ENCODE measurements at regions not wholly inside any gene's neighbourhood (a gene's known extent, or its start where the extent isn't known, plus 50 kb on each side); places are given as distances from the start of the nearest gene placed in this dataset.
"Not testable (repeated sequence)": the region's sequence is repeated elsewhere in the genome, so short reads cannot be mapped to it uniquely, and the experiment has no call there.

DNA sequence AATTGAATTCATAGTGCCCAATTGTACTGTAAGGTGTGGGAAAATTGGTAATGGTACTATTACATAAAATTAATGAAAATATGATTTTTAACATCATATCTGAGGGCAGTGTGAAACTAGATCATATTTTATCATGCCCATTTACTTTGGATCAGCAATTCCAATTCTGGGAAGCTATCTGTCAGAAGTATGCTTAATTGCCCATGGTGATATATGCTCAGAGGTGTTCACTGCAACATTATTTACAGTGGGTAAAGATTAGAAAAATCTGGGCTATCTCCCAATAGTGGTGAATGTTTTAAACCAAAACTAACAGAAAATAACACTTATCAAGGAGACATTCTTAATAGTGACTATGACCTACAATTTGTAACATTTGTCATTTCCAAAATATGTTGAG, 1260.0 kb downstream of the BRINP3 start:
- in situ Hi-C loops (cut with MboI; ENCODE audit: low sequenced_read_pairs, unreplicated experiment): no loop called here
- DNase-seq (ENCODE audit: low spot score): no peak
- TF ChIP-seq, protein P1, sequence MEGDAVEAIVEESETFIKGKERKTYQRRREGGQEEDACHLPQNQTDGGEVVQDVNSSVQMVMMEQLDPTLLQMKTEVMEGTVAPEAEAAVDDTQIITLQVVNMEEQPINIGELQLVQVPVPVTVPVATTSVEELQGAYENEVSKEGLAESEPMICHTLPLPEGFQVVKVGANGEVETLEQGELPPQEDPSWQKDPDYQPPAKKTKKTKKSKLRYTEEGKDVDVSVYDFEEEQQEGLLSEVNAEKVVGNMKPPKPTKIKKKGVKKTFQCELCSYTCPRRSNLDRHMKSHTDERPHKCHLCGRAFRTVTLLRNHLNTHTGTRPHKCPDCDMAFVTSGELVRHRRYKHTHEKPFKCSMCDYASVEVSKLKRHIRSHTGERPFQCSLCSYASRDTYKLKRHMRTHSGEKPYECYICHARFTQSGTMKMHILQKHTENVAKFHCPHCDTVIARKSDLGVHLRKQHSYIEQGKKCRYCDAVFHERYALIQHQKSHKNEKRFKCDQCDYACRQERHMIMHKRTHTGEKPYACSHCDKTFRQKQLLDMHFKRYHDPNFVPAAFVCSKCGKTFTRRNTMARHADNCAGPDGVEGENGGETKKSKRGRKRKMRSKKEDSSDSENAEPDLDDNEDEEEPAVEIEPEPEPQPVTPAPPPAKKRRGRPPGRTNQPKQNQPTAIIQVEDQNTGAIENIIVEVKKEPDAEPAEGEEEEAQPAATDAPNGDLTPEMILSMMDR (IDR thresholded peaks at IDR 0.05; ENCODE audit: borderline replicate concordance, control extremely low read depth, extremely low read depth, insufficient read depth, missing control alignments): no peak

DNA sequence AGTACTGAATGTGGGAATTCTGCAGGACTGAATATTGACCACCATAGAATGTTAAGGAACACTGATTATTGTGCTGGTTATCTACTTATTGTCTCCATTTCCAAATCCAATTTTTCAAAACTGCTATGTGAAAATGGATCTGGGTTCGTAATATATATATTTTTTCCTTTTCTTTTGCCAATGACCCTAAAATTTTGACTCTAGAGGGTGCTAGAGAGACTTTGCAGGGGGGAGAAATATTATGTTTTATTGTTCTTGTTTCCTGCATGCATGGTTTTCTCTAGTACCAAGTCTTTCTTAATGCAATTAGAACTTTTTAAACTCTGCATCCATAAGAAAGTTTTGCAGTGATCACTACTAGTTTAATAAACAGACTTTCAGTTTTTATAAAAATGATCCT, 1256.9 kb downstream of the BRINP3 start:
- TF ChIP-seq, protein P1 (IDR thresholded peaks at IDR 0.05; ENCODE audit: borderline replicate concordance, control extremely low read depth, extremely low read depth, insufficient read depth, missing control alignments): no peak
- in situ Hi-C loops (cut with MboI; ENCODE audit: low sequenced_read_pairs, unreplicated experiment): no loop called here
- DNase-seq (ENCODE audit: low spot score): no peak

DNA sequence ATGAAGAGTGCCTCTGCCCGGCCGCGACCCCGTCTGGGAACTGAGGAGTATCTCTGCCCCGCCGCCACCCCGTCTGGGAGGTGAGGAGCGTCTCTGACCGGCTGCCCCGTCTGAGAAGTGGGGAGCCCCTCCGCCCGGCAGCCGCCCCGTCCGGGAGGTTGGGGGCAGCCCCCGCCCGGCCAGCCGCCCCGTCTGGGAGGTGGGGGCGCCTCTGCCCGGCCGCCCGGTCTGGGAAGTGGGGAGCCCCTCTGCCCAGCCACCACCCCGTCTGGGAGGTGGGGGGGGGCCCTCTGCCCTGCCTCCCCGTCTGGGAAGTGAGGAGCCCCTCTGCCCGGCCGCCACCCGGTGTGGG, 1251.9 kb downstream of the BRINP3 start:
- DNase-seq (ENCODE audit: low spot score); in situ Hi-C loops (cut with MboI; ENCODE audit: low sequenced_read_pairs, unreplicated experiment): not testable (repeated sequence)

DNA sequence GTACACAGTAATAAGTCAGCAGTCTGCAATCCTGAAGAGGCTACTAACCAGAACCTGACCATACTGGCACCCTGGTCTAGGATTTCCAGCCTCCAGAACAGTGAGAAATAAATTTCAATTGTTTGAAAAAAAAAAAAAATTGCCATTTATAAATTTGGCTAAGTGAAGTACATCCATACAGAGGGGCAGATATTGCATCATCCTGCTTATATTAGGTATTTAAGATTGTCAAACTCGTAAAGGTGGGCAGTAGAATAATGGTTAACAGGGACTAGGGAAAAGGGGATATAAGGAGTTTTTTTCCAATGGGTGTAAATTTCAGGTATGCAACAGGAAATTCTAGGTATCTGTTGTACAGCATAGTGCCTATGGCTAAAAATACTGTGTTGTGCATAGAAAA, 1250.9 kb downstream of the BRINP3 start:
- in situ Hi-C loops (cut with MboI; ENCODE audit: low sequenced_read_pairs, unreplicated experiment): no loop called here

DNA sequence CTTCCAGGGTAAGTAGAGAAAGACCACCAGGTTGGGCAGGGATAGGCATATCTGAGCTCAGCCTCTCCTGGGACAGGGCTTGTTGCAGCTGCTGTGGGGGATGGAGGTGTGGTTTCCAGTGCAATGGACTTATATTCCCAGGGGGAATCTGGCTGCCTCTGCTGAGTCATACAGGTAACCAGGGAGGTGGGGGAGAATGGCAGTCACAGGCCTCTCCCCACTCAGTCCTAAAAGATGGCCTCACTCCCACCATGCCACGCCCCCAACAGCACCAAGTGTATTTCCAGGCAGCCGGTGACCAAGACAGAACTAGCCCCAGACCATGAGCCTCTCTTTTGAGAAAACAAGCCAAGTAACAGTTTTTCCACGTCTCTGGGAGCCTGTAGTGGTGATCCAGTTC, 1240.7 kb downstream of the BRINP3 start:
- no peak for DNase-seq (ENCODE audit: low spot score)
- TF ChIP-seq, protein P1 (IDR thresholded peaks at IDR 0.05; ENCODE audit: borderline replicate concordance, control extremely low read depth, extremely low read depth, insufficient read depth, missing control alignments): no peak
- in situ Hi-C loops (cut with MboI; ENCODE audit: low sequenced_read_pairs, unreplicated experiment): no loop called here

More for the DNA sequence above, 1250.9 kb downstream of the BRINP3 start:
- TF ChIP-seq, protein P1 (IDR thresholded peaks at IDR 0.05; ENCODE audit: borderline replicate concordance, control extremely low read depth, extremely low read depth, insufficient read depth, missing control alignments): no peak
- no peak for DNase-seq (ENCODE audit: low spot score)

DNA sequence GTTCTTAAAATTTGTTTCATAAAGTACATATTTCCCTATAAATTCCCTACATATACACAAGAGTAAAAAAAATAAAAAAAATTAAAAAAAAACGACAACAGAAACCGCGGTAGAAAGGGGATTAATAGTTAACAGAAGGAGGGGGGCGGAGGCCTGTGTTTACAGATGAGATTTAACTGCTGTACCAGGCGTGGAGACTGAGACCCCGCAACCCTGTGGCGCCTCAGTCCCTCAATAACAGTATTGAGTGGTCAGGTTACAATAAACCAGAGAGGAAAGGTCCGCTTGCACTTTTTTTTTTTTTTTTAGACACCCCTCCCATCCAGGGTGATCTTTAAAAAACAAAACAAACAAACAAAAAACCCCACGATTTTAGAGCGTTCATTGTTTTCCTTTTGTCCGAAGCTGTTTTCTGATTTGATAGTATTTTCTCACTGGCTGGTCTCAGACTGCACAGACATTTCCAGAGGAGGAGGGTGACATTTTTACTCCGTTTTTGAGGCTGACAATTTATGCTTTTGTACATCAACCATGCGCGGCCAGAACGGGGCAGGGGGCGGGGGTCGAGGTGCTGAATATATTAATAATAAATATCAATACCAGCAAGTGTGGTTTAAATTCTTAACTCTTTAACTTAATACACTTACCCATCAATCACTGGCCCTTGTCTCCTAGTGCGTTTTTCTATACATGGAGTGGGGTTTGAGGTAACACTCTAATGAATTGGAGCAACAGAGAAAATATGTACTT, 1223.9 kb downstream of the BRINP3 start:
- TF ChIP-seq, protein P1 (IDR thresholded peaks at IDR 0.05; ENCODE audit: borderline replicate concordance, control extremely low read depth, extremely low read depth, insufficient read depth, missing control alignments): no peak
- DNase-seq (ENCODE audit: low spot score): no peak
- in situ Hi-C loops (cut with MboI; ENCODE audit: low sequenced_read_pairs, unreplicated experiment): no loop called here

DNA sequence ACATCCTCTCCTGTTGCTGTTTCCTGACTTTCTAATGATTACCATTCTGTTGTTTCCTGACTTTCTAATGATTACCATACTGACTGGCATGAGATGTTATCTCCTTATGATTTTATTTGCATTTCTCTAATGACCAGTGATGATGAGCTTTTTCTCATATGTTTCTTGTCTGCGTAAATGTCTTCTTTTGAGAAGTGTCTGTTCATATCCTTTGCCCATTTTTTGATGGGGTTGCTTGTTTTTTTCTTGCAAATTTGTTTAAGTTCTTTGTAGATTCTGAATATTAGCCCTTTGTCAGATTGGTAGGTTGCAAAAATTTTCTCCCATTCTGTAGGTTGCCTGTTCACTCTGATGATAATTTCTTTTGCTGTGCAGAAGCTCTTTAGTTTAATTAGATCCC, 1216.5 kb downstream of the BRINP3 start:
- in situ Hi-C loops (cut with MboI; ENCODE audit: low sequenced_read_pairs, unreplicated experiment); DNase-seq (ENCODE audit: low spot score): not testable (repeated sequence)

DNA sequence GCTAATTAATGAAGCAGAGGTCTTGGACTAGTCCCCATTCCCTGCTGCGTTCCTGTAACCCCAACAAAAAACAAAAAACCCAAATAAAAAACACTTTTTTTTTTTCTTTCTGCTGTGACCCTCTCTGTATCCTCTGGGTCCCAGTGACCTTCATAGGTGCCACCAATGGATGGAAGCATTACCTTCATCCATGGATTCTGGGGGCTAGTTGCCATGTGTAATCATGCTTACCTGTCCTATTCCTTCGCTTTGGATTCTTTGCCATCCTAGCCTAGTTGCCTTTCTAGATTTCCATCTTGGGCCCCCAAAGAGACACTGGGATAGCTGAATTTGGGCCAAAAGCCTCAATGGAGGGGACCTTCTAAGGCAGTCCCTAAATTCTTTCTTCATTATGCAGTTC, 1208.7 kb downstream of the BRINP3 start:
- in situ Hi-C loops (cut with MboI; ENCODE audit: low sequenced_read_pairs, unreplicated experiment): no loop called here
- DNase-seq (ENCODE audit: low spot score): no peak
- TF ChIP-seq, protein P1 (IDR thresholded peaks at IDR 0.05; ENCODE audit: borderline replicate concordance, control extremely low read depth, extremely low read depth, insufficient read depth, missing control alignments): no peak

Measured in GM13976 (cell line).